IMR-90 (cell line): ENCODE measurements at regions not wholly inside any gene's neighbourhood (a gene's known extent, or its start where the extent isn't known, plus 50 kb on each side); places are given as distances from the start of the nearest gene placed in this dataset.

Experiments
- CEBPB ChIP-seq: IDR thresholded peaks from 2 replicates; pipeline ENCODE4 v1.6.1; 2012; ENCODE audit warnings: low read depth, low read length, improper control_type of control experiment
- MAFK ChIP-seq: IDR thresholded peaks from 2 replicates; pipeline ENCODE4 v1.6.1; 2012; ENCODE audit warnings: low read depth, low read length, improper control_type of control experiment
- MXI1 ChIP-seq: IDR thresholded peaks from 2 replicates; pipeline ENCODE4 v1.6.1; 2012; ENCODE audit warnings: low read depth, mild to moderate bottlenecking, low read length, moderate library complexity, borderline replicate concordance
- POLR2A ChIP-seq: IDR thresholded peaks from 2 replicates; pipeline ENCODE4 v1.6.1; 2012; ENCODE audit warnings: mild to moderate bottlenecking, low read depth, low read length
- RFX5 ChIP-seq: IDR thresholded peaks from 2 replicates; pipeline ENCODE4 v1.8.0; 2012; ENCODE audit warnings: low read depth, mild to moderate bottlenecking, low read length, moderate library complexity
- SMC3 ChIP-seq: fragments of 150-350 bp; IDR thresholded peaks from 2 replicates; pipeline ENCODE4 v1.6.1; 2016; ENCODE audit warnings: low read depth, mild to moderate bottlenecking, antibody characterized with exemption, low read length, moderate library complexity
- TF ChIP-seq, protein P1 (sequence below): conservative IDR thresholded peaks from 2 replicates; pipeline ENCODE4 v1.5.1; 2012; ENCODE audit warnings: mild to moderate bottlenecking, low read depth, low read length, improper control_type of control experiment
- TF ChIP-seq, protein P2 (sequence below): fragments of 150-350 bp; IDR thresholded peaks from 2 replicates; pipeline ENCODE4 v1.6.1; 2016; ENCODE audit warnings: low read depth, mild to moderate bottlenecking, low read length, moderate library complexity, borderline replicate concordance

- TF ChIP-seq CEBPB (no peak), POLR2A (no peak), RFX5 (no peak), SMC3 (no peak), MXI1 (no peak), MAFK (no peak)
- TF ChIP-seq, protein P1, sequence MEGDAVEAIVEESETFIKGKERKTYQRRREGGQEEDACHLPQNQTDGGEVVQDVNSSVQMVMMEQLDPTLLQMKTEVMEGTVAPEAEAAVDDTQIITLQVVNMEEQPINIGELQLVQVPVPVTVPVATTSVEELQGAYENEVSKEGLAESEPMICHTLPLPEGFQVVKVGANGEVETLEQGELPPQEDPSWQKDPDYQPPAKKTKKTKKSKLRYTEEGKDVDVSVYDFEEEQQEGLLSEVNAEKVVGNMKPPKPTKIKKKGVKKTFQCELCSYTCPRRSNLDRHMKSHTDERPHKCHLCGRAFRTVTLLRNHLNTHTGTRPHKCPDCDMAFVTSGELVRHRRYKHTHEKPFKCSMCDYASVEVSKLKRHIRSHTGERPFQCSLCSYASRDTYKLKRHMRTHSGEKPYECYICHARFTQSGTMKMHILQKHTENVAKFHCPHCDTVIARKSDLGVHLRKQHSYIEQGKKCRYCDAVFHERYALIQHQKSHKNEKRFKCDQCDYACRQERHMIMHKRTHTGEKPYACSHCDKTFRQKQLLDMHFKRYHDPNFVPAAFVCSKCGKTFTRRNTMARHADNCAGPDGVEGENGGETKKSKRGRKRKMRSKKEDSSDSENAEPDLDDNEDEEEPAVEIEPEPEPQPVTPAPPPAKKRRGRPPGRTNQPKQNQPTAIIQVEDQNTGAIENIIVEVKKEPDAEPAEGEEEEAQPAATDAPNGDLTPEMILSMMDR: no peak
- TF ChIP-seq, protein P2, sequence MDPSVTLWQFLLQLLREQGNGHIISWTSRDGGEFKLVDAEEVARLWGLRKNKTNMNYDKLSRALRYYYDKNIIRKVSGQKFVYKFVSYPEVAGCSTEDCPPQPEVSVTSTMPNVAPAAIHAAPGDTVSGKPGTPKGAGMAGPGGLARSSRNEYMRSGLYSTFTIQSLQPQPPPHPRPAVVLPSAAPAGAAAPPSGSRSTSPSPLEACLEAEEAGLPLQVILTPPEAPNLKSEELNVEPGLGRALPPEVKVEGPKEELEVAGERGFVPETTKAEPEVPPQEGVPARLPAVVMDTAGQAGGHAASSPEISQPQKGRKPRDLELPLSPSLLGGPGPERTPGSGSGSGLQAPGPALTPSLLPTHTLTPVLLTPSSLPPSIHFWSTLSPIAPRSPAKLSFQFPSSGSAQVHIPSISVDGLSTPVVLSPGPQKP: no peak
Observed at GRCh38 chr5:33304601-33305000, 136.2 kb upstream of the TARS1 start.
